ENCODE measurements at regions not wholly inside any gene's neighbourhood (a gene's known extent, or its start where the extent isn't known, plus 50 kb on each side); places are given as distances from the start of the nearest gene placed in this dataset.

DNA sequence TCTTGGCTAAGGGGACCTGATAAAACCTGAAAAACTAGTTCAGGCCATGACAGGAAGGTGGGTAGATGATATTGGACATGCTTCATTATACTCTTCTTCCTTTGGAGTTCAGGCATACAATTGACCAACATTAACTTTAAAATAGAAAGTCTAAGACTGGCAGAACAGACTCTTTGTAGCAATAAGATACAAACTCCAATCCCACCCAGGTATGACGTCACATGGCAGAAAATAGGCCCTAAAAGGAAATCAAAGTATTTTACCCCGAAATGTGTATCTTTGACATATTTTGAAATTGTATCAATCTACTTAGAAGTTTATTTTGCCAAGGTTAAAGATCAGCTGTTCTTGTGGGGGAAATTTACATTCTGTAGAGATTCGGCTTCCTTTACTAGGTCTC lies 198.1 kb upstream of the LRIG3 start:
- TF ChIP-seq, protein P1, sequence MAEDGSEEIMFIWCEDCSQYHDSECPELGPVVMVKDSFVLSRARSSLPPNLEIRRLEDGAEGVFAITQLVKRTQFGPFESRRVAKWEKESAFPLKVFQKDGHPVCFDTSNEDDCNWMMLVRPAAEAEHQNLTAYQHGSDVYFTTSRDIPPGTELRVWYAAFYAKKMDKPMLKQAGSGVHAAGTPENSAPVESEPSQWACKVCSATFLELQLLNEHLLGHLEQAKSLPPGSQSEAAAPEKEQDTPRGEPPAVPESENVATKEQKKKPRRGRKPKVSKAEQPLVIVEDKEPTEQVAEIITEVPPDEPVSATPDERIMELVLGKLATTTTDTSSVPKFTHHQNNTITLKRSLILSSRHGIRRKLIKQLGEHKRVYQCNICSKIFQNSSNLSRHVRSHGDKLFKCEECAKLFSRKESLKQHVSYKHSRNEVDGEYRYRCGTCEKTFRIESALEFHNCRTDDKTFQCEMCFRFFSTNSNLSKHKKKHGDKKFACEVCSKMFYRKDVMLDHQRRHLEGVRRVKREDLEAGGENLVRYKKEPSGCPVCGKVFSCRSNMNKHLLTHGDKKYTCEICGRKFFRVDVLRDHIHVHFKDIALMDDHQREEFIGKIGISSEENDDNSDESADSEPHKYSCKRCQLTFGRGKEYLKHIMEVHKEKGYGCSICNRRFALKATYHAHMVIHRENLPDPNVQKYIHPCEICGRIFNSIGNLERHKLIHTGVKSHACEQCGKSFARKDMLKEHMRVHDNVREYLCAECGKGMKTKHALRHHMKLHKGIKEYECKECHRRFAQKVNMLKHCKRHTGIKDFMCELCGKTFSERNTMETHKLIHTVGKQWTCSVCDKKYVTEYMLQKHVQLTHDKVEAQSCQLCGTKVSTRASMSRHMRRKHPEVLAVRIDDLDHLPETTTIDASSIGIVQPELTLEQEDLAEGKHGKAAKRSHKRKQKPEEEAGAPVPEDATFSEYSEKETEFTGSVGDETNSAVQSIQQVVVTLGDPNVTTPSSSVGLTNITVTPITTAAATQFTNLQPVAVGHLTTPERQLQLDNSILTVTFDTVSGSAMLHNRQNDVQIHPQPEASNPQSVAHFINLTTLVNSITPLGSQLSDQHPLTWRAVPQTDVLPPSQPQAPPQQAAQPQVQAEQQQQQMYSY (CRISPR knock-in tag; IDR thresholded peaks at IDR 0.05): no peak
- TF ChIP-seq POLR2A (IDR thresholded peaks at IDR 0.05; ENCODE audit: insufficient read depth in 1 of 2, low read depth in 2 of 2, low read length in 2 of 2): no peak
- no peak for TF ChIP-seq JUND (CRISPR knock-in tag; IDR thresholded peaks at IDR 0.05)
- no peak for TF ChIP-seq STAG1 (CRISPR knock-in tag; IDR thresholded peaks at IDR 0.05)

All from HepG2 (cell line).